ENCODE measurements at regions not wholly inside any gene's neighbourhood (a gene's known extent, or its start where the extent isn't known, plus 50 kb on each side); places are given as distances from the start of the nearest gene placed in this dataset.

- TF ChIP-seq CTCF (IDR thresholded peaks at IDR 0.05; ENCODE audit: insufficient read depth, low read depth, low read length, missing control alignments), result no peak
- DNase-seq (ENCODE audit: low read depth), result no peak
- H3K4me3 ChIP-seq (ENCODE audit: low read depth, low read length), result no peak overlapping the region
These were observed 437.0 kb upstream of the CNTN6 start for GRCh38 chr3:655824-656223.

GRCh38 chr3:661356-661755 lies 431.5 kb upstream of the CNTN6 start:
- no peak overlapping the region for H3K4me3 ChIP-seq (ENCODE audit: low read depth, low read length)
- TF ChIP-seq CTCF (IDR thresholded peaks at IDR 0.05; ENCODE audit: insufficient read depth, low read depth, low read length, missing control alignments), result no peak
- no peak for DNase-seq (ENCODE audit: low read depth)

- no peak overlapping the region for H3K4me3 ChIP-seq (ENCODE audit: low read depth, low read length)
- TF ChIP-seq CTCF (IDR thresholded peaks at IDR 0.05; ENCODE audit: insufficient read depth, low read depth, low read length, missing control alignments), result no peak
- DNase-seq (ENCODE audit: low read depth), result no peak
These were observed 418.7 kb upstream of the CNTN6 start for GRCh38 chr3:674116-674515.

DNA sequence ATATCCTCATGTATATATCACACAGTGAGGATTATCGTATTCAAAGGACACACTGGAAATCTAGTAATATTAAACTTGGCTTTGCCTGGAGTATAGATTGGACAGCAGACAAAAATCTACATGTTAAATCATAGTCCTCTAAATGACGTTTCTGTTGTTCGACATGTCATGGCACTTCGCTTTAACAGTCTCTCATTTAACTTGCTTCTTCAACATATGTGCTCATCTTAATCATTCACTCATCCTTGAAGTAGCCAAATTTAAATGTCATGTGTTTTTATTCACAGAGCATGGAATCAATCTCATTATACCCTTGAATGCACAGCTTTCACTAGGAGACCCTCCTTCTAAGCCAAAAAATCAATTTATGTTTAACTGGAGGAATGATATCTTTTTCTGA lies 417.0 kb upstream of the CNTN6 start:
- no peak overlapping the region for H3K4me3 ChIP-seq (ENCODE audit: low read depth, low read length)
- no peak for TF ChIP-seq CTCF (IDR thresholded peaks at IDR 0.05; ENCODE audit: insufficient read depth, low read depth, low read length, missing control alignments)
- DNase-seq (ENCODE audit: low read depth), result no peak

DNA sequence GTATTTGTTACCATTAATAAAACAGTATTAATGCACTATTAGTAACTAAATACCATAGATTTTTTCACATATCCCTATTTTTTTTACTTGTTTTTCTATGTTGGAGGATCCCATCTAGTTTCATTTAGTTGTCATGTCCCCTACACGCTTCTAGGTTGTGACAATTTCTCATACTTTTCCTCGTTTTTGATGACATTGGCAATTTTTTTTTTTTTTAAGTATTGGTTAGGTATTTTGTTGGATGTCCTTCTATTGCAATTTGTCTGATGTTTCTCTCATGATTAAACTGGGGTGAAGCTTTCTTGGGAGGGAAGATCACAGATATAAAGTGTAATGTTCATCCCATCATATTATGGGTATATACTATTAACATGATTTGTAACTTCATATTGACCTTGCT lies 409.1 kb upstream of the CNTN6 start:
- TF ChIP-seq CTCF (IDR thresholded peaks at IDR 0.05; ENCODE audit: insufficient read depth, low read depth, low read length, missing control alignments), result no peak
- DNase-seq (ENCODE audit: low read depth), result no peak
- H3K4me3 ChIP-seq (ENCODE audit: low read depth, low read length), result no peak overlapping the region

DNA sequence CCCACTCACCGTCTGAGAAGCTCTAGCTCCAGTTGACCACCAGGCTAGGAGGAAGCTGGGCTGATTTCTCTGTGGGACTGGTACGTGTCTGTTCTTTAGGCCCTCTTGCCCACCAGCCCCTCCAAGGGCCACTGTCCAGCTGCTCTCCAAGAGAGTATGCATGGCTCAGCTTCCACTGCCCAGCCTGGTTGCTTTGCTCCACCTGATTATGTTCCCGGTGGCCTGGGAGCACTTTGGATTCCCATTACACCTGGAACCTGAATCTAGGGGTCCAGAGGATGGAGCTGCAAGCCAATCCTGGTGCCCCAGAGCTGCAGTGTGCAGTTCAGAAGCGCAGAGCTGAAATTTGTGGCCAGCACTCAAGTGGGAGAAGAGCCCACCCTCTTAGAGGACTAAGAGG lies 402.1 kb upstream of the CNTN6 start:
- DNase-seq (ENCODE audit: low read depth), result no peak
- no peak overlapping the region for H3K4me3 ChIP-seq (ENCODE audit: low read depth, low read length)
- TF ChIP-seq CTCF (IDR thresholded peaks at IDR 0.05; ENCODE audit: insufficient read depth, low read depth, low read length, missing control alignments), result no peak

DNA sequence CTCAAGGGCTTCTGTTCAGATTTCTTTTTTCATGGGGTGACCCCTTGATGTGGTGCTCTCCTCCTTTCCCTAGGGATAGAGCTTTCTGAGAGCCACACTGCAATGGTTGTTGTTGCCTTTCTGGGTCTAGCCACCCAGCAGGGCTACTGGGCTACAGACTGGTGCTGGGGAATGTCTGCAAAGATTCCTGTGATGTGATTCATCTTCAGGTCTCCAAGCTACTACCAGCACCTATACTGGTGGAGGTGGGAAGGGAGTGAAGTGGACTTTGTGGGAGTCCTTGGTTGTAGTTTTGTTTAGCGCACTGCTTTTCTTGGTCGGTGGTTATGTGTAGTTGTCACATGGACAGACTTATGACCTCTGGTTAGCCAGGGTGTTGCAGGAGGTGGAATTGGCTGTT lies 392.3 kb upstream of the CNTN6 start:
- no peak overlapping the region for H3K4me3 ChIP-seq (ENCODE audit: low read depth, low read length)
- no peak for TF ChIP-seq CTCF (IDR thresholded peaks at IDR 0.05; ENCODE audit: insufficient read depth, low read depth, low read length, missing control alignments)
- no peak for DNase-seq (ENCODE audit: low read depth)
